ENCODE measurements at regions not wholly inside any gene's neighbourhood (a gene's known extent, or its start where the extent isn't known, plus 50 kb on each side); places are given as distances from the start of the nearest gene placed in this dataset.

GRCh38 chr11:116123739-116124138 lies 619.5 kb upstream of the CADM1 start:
- Histone ChIP-seq H2AFZ (ENCODE audit: low read length) (no peak overlapping the region), H3K4me1 (ENCODE audit: control insufficient read depth, extremely low read depth, insufficient read depth, low read length) (no peaks in the 10 kb centered on the region), H3K36me3 (ENCODE audit: control insufficient read depth, insufficient read depth, low read length) (no peaks in the 10 kb centered on the region), H3K9me3 (ENCODE audit: control insufficient read depth, insufficient read depth, low read depth, low read length) (no peaks in the 10 kb centered on the region), H3K4me3 (replicated peaks in 1 of 4; ENCODE audit: control extremely low read depth in 1 of 4, insufficient read depth in 1 of 4, low read depth in 3 of 4, low read length in 4 of 4) (no peak overlapping the region), H3K4me2 (ENCODE audit: extremely low read depth, insufficient read depth, low read length) (no peak overlapping the region), H3K27me3 (ENCODE audit: control insufficient read depth, insufficient read depth, low read length) (no peaks in the 10 kb centered on the region), H3K27ac (ENCODE audit: insufficient read depth, low read length) (no peak overlapping the region), H3K79me2 (ENCODE audit: control insufficient read depth, insufficient read depth, low read length) (no peaks in the 10 kb centered on the region), H3K9ac (ENCODE audit: insufficient read depth, low read length) (no peak overlapping the region), H4K20me1 (ENCODE audit: control insufficient read depth, extremely low read depth, insufficient read depth, low read length) (no peaks in the 10 kb centered on the region)
- TF ChIP-seq EZH2 (IDR thresholded peaks at IDR 0.05; ENCODE audit: low read length, missing control alignments): no peak
- TF ChIP-seq, protein P1, sequence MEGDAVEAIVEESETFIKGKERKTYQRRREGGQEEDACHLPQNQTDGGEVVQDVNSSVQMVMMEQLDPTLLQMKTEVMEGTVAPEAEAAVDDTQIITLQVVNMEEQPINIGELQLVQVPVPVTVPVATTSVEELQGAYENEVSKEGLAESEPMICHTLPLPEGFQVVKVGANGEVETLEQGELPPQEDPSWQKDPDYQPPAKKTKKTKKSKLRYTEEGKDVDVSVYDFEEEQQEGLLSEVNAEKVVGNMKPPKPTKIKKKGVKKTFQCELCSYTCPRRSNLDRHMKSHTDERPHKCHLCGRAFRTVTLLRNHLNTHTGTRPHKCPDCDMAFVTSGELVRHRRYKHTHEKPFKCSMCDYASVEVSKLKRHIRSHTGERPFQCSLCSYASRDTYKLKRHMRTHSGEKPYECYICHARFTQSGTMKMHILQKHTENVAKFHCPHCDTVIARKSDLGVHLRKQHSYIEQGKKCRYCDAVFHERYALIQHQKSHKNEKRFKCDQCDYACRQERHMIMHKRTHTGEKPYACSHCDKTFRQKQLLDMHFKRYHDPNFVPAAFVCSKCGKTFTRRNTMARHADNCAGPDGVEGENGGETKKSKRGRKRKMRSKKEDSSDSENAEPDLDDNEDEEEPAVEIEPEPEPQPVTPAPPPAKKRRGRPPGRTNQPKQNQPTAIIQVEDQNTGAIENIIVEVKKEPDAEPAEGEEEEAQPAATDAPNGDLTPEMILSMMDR (conservative IDR thresholded peaks at IDR 0.05 in 1 of 2, IDR thresholded peaks at IDR 0.05 in 1 of 2; ENCODE audit: low read depth in 1 of 2, low read length in 2 of 2): no peak
- DNase-seq (ENCODE audit: low read depth in 2 of 2): no peak

GRCh38 chr11:116122697-116123472 lies 618.7 kb upstream of the CADM1 start:
- no peak for DNase-seq (ENCODE audit: low read depth in 2 of 2)

GRCh38 chr11:116119158-116119557 lies 614.9 kb upstream of the CADM1 start:
- TF ChIP-seq, protein P1 (conservative IDR thresholded peaks at IDR 0.05 in 1 of 2, IDR thresholded peaks at IDR 0.05 in 1 of 2; ENCODE audit: low read depth in 1 of 2, low read length in 2 of 2): no peak
- no peaks in the 10 kb centered on the region for H3K79me2 ChIP-seq (ENCODE audit: control insufficient read depth, insufficient read depth, low read length)
- H3K9me3 ChIP-seq (ENCODE audit: control insufficient read depth, insufficient read depth, low read depth, low read length): no peaks in the 10 kb centered on the region

More at GRCh38 chr11:116122697-116123472, 618.7 kb upstream of the CADM1 start:
- Histone ChIP-seq H3K36me3 (ENCODE audit: control insufficient read depth, insufficient read depth, low read length) (no peaks in the 10 kb centered on the region), H3K4me1 (ENCODE audit: control insufficient read depth, extremely low read depth, insufficient read depth, low read length) (no peaks in the 10 kb centered on the region), H3K4me2 (ENCODE audit: extremely low read depth, insufficient read depth, low read length) (no peak overlapping the region), H2AFZ (ENCODE audit: low read length) (no peak overlapping the region), H3K27me3 (ENCODE audit: control insufficient read depth, insufficient read depth, low read length) (no peaks in the 10 kb centered on the region), H3K4me3 (replicated peaks in 1 of 4; ENCODE audit: control extremely low read depth in 1 of 4, insufficient read depth in 1 of 4, low read depth in 3 of 4, low read length in 4 of 4) (no peak overlapping the region), H4K20me1 (ENCODE audit: control insufficient read depth, extremely low read depth, insufficient read depth, low read length) (no peaks in the 10 kb centered on the region), H3K27ac (ENCODE audit: insufficient read depth, low read length) (no peak overlapping the region), H3K79me2 (ENCODE audit: control insufficient read depth, insufficient read depth, low read length) (no peaks in the 10 kb centered on the region), H3K9ac (ENCODE audit: insufficient read depth, low read length) (no peak overlapping the region), H3K9me3 (ENCODE audit: control insufficient read depth, insufficient read depth, low read depth, low read length) (no peaks in the 10 kb centered on the region)
- no peak for TF ChIP-seq EZH2 (IDR thresholded peaks at IDR 0.05; ENCODE audit: low read length, missing control alignments)

More at GRCh38 chr11:116119158-116119557, 614.9 kb upstream of the CADM1 start:
- Histone ChIP-seq H3K4me3 (replicated peaks in 1 of 4; ENCODE audit: control extremely low read depth in 1 of 4, insufficient read depth in 1 of 4, low read depth in 3 of 4, low read length in 4 of 4) (no peak overlapping the region), H3K9ac (ENCODE audit: insufficient read depth, low read length) (no peak overlapping the region), H3K4me1 (ENCODE audit: control insufficient read depth, extremely low read depth, insufficient read depth, low read length) (no peaks in the 10 kb centered on the region), H2AFZ (ENCODE audit: low read length) (no peak overlapping the region), H3K27ac (ENCODE audit: insufficient read depth, low read length) (no peak overlapping the region), H3K36me3 (ENCODE audit: control insufficient read depth, insufficient read depth, low read length) (no peaks in the 10 kb centered on the region), H4K20me1 (ENCODE audit: control insufficient read depth, extremely low read depth, insufficient read depth, low read length) (no peaks in the 10 kb centered on the region), H3K27me3 (ENCODE audit: control insufficient read depth, insufficient read depth, low read length) (no peaks in the 10 kb centered on the region), H3K4me2 (ENCODE audit: extremely low read depth, insufficient read depth, low read length) (no peak overlapping the region)
- no peak for DNase-seq (ENCODE audit: low read depth in 2 of 2)
